ENCODE measurements at regions not wholly inside any gene's neighbourhood (a gene's known extent, or its start where the extent isn't known, plus 50 kb on each side); places are given as distances from the start of the nearest gene placed in this dataset.

- no peak for DNase-seq (ENCODE audit: low read depth)
These were observed 105.4 kb upstream of the FAM9C start for GRCh38 chrX:13149702-13150350.

DNA sequence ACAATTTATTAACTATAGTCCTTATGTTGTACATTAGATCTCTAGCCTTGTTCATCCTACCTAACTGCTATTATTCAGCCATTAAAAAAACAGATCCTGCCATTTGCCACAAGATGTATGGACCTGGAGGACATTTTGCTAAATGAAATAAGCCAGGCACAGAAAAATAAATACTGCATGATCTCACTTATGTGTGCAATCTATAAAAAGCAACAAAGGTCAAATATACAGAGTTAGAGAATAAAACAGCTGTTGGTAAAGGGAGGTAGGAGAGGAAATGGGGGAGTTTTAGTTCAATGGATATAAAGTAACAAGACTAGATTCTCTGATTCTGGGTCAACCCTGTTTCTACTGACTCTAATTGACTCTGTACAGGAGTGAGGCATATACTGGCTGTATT, 103.3 kb upstream of the FAM9C start:
- DNase-seq (ENCODE audit: low read depth) = peak; percentile 38

- no peak for DNase-seq (ENCODE audit: low read depth)
These were observed 102.7 kb upstream of the FAM9C start for GRCh38 chrX:13147147-13147546.

GRCh38 chrX:13144927-13145655, 100.7 kb upstream of the FAM9C start:
- DNase-seq (ENCODE audit: low read depth) = no peak

- DNase-seq (ENCODE audit: low read depth) = no peak
These were observed 98.5 kb upstream of the FAM9C start for GRCh38 chrX:13142891-13143290.

DNA sequence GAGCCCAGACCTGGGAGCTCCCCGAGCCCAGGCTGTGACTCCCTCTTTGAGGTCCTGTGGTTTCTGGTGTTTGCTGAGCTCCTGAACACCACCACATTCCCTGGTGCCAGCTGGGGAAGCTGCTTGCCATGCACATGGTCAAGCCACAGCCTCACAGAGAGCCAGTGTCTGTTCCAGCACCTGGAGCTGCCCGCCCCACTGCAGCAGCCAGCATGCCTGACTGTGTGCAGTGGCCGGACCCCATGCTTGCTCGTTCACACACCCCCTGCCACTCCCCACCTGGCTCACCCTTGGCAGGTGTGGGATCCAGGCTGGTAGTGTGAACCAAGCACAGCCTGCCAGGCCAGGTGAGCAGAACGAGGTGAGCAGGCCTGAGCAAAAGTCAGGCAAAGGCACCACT, 95.6 kb upstream of the FAM9C start:
- DNase-seq (ENCODE audit: low read depth) = no peak

GRCh38 chrX:13131396-13132137, 87.1 kb upstream of the FAM9C start:
- peak; percentile 51 for DNase-seq (ENCODE audit: low read depth)

GRCh38 chrX:13130816-13131215, 86.4 kb upstream of the FAM9C start:
- DNase-seq (ENCODE audit: low read depth) = no peak

- DNase-seq (ENCODE audit: low read depth) = peak; percentile 38
These were observed 83.7 kb upstream of the FAM9C start for GRCh38 chrX:13128104-13128503.

GRCh38 chrX:13126775-13127174, 82.4 kb upstream of the FAM9C start:
- no peak for DNase-seq (ENCODE audit: low read depth)

DNA sequence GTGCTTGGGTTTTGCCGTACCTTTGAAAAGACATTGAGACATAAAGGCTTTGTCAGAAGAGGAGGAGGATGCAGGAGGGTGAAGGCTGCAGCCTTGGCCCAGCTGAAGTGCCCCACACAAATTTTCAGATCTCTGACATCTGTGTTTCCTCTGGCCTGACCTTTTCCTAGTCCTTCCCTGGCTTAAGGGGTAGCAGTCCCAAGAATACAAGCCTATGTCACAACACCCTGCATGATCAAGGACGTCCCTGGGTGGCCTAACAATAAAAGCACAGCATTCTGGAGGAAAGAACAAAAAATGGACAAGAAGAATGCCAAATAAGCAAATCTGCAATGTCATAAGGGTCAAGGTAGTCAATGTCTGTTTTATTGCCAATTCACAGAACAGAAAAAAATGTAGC, 80.8 kb upstream of the FAM9C start:
- no peak for DNase-seq (ENCODE audit: low read depth)

DNA sequence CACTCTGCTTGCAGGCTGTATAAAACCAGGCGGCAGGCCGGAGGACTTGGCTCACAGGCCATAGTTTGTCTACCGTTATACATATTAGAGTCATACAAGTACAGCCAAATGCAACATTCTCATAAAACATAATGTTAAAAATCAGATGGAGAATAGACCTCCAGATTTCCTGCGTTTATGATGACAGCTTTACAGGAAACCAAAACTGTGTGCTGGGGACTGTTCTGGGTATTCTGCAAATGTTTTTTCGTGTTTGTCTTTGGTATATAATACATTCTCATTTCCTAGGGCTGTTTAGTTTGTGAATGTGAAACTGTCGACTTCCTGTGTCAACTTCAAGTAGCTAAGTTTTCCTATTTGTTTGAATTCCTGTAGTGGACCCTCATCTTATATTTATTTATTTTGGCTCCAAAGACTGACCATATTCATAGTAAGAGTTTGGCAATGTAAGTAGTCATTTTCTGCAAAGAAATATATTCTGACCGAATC, 79.5 kb upstream of the FAM9C start:
- peak; percentile 52 for DNase-seq (ENCODE audit: low read depth)

- no peak for DNase-seq (ENCODE audit: low read depth)
These were observed 78.9 kb upstream of the FAM9C start for GRCh38 chrX:13123247-13123856.

GRCh38 chrX:13121020-13121555, 76.7 kb upstream of the FAM9C start:
- no peak for DNase-seq (ENCODE audit: low read depth)

GRCh38 chrX:13120017-13120416, 75.6 kb upstream of the FAM9C start:
- peak; percentile 25 for DNase-seq (ENCODE audit: low read depth)

DNA sequence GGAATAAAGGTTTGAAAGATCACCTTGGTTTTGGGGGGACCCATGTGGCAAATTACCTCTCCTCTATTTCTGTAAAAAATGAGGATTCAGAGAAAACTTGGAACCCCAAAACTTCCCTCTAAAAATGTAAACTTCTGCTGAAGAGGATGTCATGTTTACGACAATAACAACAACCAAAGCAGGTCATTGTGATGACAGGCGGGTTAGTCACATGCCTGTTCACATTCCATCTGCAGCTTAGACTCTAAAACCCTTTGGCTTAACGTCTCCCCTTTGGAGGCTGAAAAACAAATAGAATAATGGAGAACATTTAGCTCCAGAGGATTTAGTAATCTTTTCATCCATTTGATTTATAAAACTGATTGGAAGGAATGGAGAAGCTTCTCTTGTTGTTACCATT, 75.0 kb upstream of the FAM9C start:
- peak; percentile 58 for DNase-seq (ENCODE audit: low read depth)

GRCh38 chrX:13115146-13115855, 70.9 kb upstream of the FAM9C start:
- DNase-seq (ENCODE audit: low read depth) = no peak

DNA sequence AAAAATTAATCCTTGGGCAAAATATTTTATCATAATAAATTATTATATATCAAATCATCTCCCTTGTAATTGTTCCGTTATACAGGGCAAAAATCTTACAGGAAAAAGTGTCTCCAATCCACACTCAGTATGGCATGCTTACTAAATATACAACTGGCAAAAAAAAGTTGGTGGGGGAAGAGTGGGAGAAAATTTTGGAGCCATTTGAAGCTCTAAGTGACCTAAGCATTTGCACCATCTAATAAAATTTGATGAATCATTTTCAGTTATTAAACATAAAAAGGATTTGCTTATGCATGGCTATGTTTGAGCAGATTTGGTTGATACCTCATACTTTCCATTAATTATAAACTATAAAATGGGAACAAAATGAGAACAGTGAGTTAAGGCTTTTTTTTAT, 68.1 kb upstream of the FAM9C start:
- DNase-seq (ENCODE audit: low read depth) = no peak

GRCh38 chrX:13110433-13111324, 66.3 kb upstream of the FAM9C start:
- DNase-seq (ENCODE audit: low read depth) = peak; percentile 65

DNA sequence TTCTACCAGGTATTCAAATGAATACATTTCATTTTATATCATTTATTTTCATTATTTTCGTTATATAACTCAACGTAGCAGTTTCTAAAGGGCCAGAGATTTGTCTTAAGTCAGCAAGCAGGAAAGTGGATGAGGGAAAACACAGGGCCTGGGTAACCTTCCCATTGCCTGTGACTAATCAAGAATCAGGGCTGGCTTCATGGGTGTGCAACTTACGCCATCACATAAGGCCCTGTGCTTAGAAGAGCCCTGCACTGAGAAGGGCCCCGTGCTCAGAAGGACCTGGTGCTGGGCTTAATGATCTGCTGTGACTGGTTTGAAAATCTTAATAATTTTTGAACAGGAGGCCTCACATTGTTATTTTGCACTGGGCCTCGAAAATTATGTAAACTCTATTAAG, 65.4 kb upstream of the FAM9C start:
- DNase-seq (ENCODE audit: low read depth) = no peak

Measured in LHCN-M2 (cell line).